Type B pancreatic cell (in vitro differentiated cells): ENCODE measurements at regions not wholly inside any gene's neighbourhood (a gene's known extent, or its start where the extent isn't known, plus 50 kb on each side); places are given as distances from the start of the nearest gene placed in this dataset.

Experiments used
- DNase-seq: peaks from one replicate; pipeline ENCODE4 v3.0.0; 2021; ENCODE audit warnings: mixed read lengths; ENCODE audit not compliant: unreplicated experiment; ENCODE audit errors: extremely low spot score
- H3K27ac Mint-ChIP-seq: 2 replicates; pipeline ENCODE4 v1.8.0; 2021; ENCODE audit warnings: mild to moderate bottlenecking, mixed read lengths
- H3K27me3 Mint-ChIP-seq: 2 replicates; pipeline ENCODE4 v1.8.0; 2021; ENCODE audit warnings: mixed read lengths
- H3K36me3 Mint-ChIP-seq: 2 replicates; pipeline ENCODE4 v1.8.0; 2021; ENCODE audit warnings: mixed read lengths
- H3K4me1 Mint-ChIP-seq: one replicate; pipeline ENCODE4 v1.8.0; 2021; ENCODE audit warnings: mixed read lengths; ENCODE audit not compliant: unreplicated experiment
- H3K4me3 Mint-ChIP-seq: 2 replicates; pipeline ENCODE4 v1.8.0; 2021; ENCODE audit warnings: mild to moderate bottlenecking, mixed read lengths
- H3K9me3 Mint-ChIP-seq: 2 replicates; pipeline ENCODE4 v1.8.0; 2021; ENCODE audit warnings: mixed read lengths
- TF ChIP-seq, protein P1 (sequence below): fragments of 200-600 bp; sonication (generic); conservative IDR thresholded peaks from 2 replicates; pipeline ENCODE4 v1.5.0; 2021; ENCODE audit warnings: antibody characterized with exemption, mild to moderate bottlenecking

DNA sequence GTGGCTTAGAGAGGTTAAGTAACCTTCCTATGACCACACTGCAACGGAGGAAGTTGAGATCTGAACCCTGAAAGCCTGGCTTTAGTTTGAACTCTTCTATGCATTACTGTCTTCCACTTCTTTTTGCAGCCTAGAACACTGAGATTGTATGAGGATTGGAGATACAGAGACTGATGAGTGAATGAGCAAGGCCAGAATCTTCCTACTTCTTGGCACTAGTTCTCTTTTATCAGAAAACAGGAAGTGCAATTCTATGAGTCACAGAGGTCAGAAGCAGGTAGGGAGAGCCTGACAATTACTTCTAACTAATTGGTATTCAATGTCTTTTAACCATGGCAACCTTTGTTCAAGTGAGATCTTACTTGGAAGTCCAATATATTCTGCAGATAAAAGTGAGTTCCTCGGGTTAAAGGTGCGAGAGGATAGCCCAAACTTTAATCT lies 219.0 kb downstream of the SHQ1 start:
- Mint-ChIP-seq H3K4me1 (peaks cover 38% of the 10 kb centered on the region), H3K4me3 (no peak overlapping the region), H3K27me3 (no peaks in the 10 kb centered on the region), H3K9me3 (no peaks in the 10 kb centered on the region), H3K36me3 (no peaks in the 10 kb centered on the region), H3K27ac (peak overlapping the region; percentile 33)
- TF ChIP-seq, protein P1, sequence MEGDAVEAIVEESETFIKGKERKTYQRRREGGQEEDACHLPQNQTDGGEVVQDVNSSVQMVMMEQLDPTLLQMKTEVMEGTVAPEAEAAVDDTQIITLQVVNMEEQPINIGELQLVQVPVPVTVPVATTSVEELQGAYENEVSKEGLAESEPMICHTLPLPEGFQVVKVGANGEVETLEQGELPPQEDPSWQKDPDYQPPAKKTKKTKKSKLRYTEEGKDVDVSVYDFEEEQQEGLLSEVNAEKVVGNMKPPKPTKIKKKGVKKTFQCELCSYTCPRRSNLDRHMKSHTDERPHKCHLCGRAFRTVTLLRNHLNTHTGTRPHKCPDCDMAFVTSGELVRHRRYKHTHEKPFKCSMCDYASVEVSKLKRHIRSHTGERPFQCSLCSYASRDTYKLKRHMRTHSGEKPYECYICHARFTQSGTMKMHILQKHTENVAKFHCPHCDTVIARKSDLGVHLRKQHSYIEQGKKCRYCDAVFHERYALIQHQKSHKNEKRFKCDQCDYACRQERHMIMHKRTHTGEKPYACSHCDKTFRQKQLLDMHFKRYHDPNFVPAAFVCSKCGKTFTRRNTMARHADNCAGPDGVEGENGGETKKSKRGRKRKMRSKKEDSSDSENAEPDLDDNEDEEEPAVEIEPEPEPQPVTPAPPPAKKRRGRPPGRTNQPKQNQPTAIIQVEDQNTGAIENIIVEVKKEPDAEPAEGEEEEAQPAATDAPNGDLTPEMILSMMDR = no peak
- DNase-seq = no peak

DNA sequence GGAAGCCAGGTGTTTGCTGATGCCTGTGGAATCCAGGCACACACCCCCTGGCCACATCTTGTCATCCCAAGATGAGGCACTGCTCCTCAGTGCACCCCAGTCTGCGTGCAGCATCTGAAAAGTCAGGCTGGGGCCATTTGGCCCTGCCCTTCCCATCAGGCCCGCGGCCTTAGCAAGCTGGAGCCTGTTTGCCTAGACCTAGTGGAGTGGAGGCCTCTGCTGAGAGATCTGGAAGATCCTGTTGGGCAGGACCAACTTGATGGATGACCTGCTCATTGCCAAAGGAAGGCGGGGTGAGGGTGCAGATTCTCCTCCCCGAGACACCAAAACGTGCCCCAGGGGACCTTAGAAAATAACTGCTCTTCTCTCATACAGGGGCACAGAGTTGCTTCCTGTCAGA lies 220.2 kb downstream of the SHQ1 start:
- no peaks in the 10 kb centered on the region for H3K36me3 Mint-ChIP-seq
- DNase-seq = peak; percentile 72
- peak overlapping the region; percentile 92 for H3K27ac Mint-ChIP-seq
- peak overlapping the region; percentile 71 for H3K4me3 Mint-ChIP-seq
- H3K4me1 Mint-ChIP-seq = peaks cover 38% of the 10 kb centered on the region
- H3K9me3 Mint-ChIP-seq = no peaks in the 10 kb centered on the region
- TF ChIP-seq, protein P1 = no peak
- H3K27me3 Mint-ChIP-seq = no peaks in the 10 kb centered on the region

DNA sequence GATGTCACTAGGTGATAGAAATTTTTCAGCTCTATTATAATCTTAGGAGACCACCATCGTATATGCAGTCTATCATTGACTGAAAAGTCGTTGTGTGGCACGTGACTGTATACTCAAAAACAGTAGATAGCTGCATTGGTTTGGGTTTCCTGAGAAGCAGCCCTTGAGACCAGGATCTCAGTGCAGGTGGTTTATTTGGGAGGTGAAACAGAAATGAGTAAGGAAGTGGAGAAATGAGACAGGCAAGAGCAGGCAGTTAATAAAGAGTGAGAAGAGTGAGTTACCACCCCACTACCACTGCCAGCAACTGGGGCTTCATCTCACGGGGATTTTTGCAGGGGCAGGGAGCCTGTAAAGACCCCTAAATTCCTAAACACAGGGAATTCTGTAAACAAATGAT lies 221.0 kb downstream of the SHQ1 start:
- H3K27me3 Mint-ChIP-seq = no peaks in the 10 kb centered on the region
- peak overlapping the region; percentile 92 for H3K27ac Mint-ChIP-seq
- no peak for DNase-seq
- TF ChIP-seq, protein P1 = no peak
- no peak overlapping the region for H3K4me3 Mint-ChIP-seq
- H3K4me1 Mint-ChIP-seq = peaks cover 38% of the 10 kb centered on the region
- no peaks in the 10 kb centered on the region for H3K36me3 Mint-ChIP-seq
- no peaks in the 10 kb centered on the region for H3K9me3 Mint-ChIP-seq

DNA sequence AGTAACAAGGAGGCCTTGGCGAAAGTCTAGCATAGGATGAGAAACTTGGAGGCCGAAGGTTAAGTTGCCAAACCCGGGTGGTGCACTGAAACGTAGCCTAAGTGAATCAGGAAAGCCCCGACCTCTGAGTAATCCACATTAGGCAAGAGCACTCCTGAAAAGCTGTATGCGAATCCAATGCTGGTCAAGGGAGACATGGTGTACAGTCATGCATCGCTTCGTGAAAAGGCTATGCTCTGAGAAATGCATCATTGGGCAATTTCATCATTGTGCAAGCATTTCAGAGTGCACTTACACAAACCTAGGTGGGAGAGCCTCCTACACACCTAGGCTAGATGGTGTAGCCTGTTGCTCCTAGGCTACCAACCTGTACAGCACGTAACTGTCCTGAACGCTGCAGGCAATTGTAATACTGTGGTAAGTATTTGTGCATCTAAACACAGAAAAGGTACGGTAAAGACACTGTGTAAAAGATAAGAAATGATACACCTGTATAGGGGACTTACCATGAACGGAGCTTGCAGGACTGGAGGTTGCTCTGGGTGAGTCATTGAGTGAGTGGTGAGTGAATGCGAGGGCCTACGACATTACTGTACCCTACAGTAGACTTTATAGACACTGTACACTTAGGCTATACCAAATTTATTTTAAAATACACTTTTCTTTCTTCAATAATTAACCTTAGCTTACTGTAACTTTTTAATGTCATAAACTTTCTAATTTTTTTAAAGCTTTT lies 222.5 kb downstream of the SHQ1 start:
- H3K4me3 Mint-ChIP-seq = no peak overlapping the region
- peak overlapping the region; percentile 52 for H3K27ac Mint-ChIP-seq
- DNase-seq = no peak
- no peaks in the 10 kb centered on the region for H3K9me3 Mint-ChIP-seq
- peaks cover 33% of the 10 kb centered on the region for H3K4me1 Mint-ChIP-seq
- TF ChIP-seq, protein P1 = no peak
- H3K27me3 Mint-ChIP-seq = no peaks in the 10 kb centered on the region
- no peaks in the 10 kb centered on the region for H3K36me3 Mint-ChIP-seq

DNA sequence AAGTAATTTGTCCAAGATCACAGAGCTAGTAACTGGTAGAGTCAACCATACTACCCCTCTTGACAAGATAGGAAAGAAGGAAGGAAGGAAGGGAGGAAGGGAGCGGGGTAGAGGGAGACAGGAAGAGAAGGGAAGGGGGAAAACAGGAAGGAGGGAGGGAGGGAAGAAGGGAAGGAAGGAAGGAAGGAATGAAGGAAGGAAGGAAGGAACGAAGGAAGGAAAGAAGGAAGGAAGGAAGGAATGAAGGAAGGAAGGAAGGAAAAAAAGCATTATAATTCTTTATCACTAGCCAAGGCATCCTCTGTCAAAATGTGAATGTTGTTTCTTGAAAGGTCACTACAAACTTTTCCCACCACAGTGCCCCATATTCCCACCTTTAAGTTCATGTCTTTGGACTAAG lies 223.6 kb downstream of the SHQ1 start:
- DNase-seq = no peak
- Mint-ChIP-seq H3K4me3 (no peak overlapping the region), H3K9me3 (no peaks in the 10 kb centered on the region), H3K4me1 (peaks cover 22% of the 10 kb centered on the region), H3K27ac (no peak overlapping the region), H3K36me3 (no peaks in the 10 kb centered on the region), H3K27me3 (no peaks in the 10 kb centered on the region)
- TF ChIP-seq, protein P1 = no peak
